GM12873 (cell line): ENCODE measurements at regions not wholly inside any gene's neighbourhood (a gene's known extent, or its start where the extent isn't known, plus 50 kb on each side); places are given as distances from the start of the nearest gene placed in this dataset.

Experiments used
- TF ChIP-seq, protein P1 (sequence below): IDR thresholded peaks from 2 replicates; pipeline ENCODE4 v1.5.1; 2012; ENCODE audit warnings: low read depth, mild to moderate bottlenecking, moderate library complexity, low read length, control low read depth; ENCODE audit not compliant: insufficient read depth; ENCODE audit errors: missing control alignments

GRCh38 chr17:71104225-71104624, 934.9 kb downstream of the KCNJ2 start:
- TF ChIP-seq, protein P1, sequence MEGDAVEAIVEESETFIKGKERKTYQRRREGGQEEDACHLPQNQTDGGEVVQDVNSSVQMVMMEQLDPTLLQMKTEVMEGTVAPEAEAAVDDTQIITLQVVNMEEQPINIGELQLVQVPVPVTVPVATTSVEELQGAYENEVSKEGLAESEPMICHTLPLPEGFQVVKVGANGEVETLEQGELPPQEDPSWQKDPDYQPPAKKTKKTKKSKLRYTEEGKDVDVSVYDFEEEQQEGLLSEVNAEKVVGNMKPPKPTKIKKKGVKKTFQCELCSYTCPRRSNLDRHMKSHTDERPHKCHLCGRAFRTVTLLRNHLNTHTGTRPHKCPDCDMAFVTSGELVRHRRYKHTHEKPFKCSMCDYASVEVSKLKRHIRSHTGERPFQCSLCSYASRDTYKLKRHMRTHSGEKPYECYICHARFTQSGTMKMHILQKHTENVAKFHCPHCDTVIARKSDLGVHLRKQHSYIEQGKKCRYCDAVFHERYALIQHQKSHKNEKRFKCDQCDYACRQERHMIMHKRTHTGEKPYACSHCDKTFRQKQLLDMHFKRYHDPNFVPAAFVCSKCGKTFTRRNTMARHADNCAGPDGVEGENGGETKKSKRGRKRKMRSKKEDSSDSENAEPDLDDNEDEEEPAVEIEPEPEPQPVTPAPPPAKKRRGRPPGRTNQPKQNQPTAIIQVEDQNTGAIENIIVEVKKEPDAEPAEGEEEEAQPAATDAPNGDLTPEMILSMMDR = no peak

GRCh38 chr17:71107136-71107535, 937.8 kb downstream of the KCNJ2 start:
- TF ChIP-seq, protein P1 = no peak

- TF ChIP-seq, protein P1 = no peak
Measured at GRCh38 chr17:71109697-71110096, 940.4 kb downstream of the KCNJ2 start.

- TF ChIP-seq, protein P1 = no peak
Measured at GRCh38 chr17:71110326-71110725, 941.0 kb downstream of the KCNJ2 start.

DNA sequence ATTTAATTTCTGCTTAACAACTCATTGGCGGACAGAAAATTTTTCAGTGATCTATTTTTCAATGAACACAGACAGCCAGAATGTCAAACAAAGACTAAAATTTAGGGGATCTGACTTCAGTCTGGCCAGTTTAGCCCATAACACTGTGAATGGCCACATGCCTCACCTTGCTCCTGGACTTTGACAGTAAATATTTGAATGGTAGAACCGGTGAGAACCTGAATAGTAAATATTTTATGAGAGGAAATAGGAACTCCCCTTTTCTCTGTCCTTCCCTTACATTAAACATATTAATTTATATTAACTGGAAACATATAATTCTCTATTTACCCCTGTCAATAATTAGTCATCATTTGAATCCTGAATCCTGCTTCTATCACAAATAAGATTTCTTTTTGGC, 942.1 kb downstream of the KCNJ2 start:
- TF ChIP-seq, protein P1 = no peak

DNA sequence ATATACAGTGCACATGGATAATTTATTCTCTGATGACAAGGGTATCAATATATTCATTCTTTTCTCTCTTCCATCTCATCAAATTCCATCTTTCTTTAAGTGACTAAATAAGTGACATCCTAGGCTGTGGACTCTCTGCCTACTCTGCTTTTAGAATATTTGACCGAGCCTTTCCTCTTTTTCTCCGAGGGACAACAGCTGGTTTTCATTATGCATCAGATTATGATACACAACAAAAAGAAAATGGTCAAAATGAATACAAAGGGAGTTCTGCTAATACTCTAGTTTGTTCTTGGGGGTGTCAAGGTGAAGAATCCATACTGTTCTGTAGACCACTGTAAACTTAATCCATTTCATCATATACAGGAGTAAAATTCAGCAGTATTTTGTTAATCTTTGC, 942.6 kb downstream of the KCNJ2 start:
- TF ChIP-seq, protein P1 = no peak

GRCh38 chr17:71113347-71113746, 944.0 kb downstream of the KCNJ2 start:
- TF ChIP-seq, protein P1 = no peak

DNA sequence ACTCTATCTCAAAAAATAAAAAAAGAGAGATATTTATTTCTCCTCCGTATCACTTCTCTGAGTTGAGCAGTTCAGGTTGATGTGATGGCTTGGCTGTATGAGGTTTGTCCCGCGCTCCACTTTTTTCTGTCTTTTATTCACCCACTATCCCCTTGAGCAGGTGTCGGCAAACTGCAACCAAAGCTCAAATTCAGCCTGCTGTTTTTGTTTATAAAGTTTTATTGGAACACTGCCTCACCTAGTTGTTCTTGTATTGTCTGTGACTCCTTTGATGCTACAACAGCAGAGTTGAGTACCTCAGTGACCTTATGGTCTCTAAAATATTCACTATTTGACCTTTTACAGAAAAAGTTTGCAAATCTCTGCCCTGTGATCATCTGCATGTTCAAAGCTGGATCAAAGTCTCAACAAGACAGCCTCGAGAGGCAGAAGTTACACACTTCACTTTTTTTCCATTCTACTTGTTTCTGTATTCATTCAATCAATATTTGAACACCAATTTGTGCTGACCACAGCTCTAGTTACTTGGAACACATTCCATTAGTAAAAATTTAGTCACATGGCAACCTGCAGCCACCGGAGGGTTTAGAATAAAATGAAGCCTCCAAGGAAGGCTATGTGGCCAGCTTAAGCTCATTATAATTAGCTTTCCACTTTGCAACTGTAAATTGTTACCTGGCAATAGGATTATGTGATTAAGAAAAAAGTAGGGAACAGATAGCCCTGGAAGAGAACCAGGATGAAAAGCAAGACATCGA, 945.8 kb downstream of the KCNJ2 start:
- TF ChIP-seq, protein P1 = no peak
